PC-9 (cell line): ENCODE measurements at regions not wholly inside any gene's neighbourhood (a gene's known extent, or its start where the extent isn't known, plus 50 kb on each side); places are given as distances from the start of the nearest gene placed in this dataset.

Experiments
- CTCF ChIP-seq: fragments of 200-600 bp; sonication (generic); conservative IDR thresholded peaks from 2 replicates; pipeline ENCODE4 v1.6.1; 2017; ENCODE audit warnings: mixed run types, antibody characterized with exemption, mild to moderate bottlenecking, moderate library complexity
- EZH2 ChIP-seq: fragments of 200-600 bp; sonication (generic); IDR thresholded peaks from 2 replicates; pipeline ENCODE4 v1.8.0; 2017; ENCODE audit warnings: antibody characterized with exemption, low read depth

GRCh38 chr18:28715206-28715605, 538.3 kb upstream of the CDH2 start:
- TF ChIP-seq EZH2: no peak
- no peak for TF ChIP-seq CTCF
